ENCODE measurements at regions not wholly inside any gene's neighbourhood (a gene's known extent, or its start where the extent isn't known, plus 50 kb on each side); places are given as distances from the start of the nearest gene placed in this dataset.

DNA sequence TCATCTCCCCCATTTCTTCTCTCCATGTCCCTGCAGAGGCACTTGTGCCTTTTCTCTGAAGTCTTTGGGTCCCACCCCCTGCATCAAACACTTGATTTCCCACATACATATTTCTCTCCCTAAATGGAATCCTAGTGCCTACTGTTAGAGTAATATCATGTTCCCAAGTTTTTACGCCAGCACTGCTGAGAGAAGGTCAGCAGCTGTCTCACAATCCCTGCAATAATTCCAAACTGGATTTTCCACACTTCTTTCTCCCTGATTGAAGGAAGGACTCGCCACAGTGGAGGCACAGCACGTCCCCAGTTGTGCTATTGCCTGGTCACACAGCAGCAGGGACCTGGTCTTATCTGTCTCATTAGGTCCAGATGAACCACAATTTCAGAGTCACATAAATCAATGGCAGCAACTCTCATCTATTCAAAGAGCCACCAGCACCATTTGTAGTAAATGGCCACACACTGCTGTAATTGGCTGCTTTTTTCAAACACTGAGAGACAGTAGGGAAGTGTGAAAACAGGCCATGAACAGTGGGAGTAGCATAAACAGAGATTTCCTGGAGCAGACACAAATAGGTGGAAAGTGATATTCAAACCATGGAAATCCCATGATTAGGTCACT lies 605.5 kb downstream of the XPNPEP1 start:
- Histone ChIP-seq H4K8ac (ENCODE audit: extremely low read depth, insufficient read depth, low read length) (no peak overlapping the region), H4K91ac (replicated peaks; ENCODE audit: insufficient read length, low read length) (no peak overlapping the region), H3K56ac (replicated peaks; ENCODE audit: insufficient read length, low read depth, low read length) (no peak overlapping the region), H4K20me1 (replicated peaks in 1 of 2; ENCODE audit: control insufficient read depth in 1 of 2, insufficient read depth in 2 of 2, low read length in 2 of 2) (no peaks in the 10 kb centered on the region), H3K23ac (ENCODE audit: insufficient read length) (no peak overlapping the region), H3K4me2 (ENCODE audit: insufficient read depth in 1 of 2, low read depth in 2 of 2, low read length in 2 of 2) (no peak overlapping the region), H2BK12ac (ENCODE audit: low read depth, low read length) (no peak overlapping the region), H3K79me1 (ENCODE audit: low read depth, low read length) (no peaks in the 10 kb centered on the region), H2BK15ac (ENCODE audit: low read length) (no peak overlapping the region), H2BK120ac (replicated peaks; ENCODE audit: low read depth, low read length) (no peak overlapping the region), H3K9me3 (ENCODE audit: insufficient read depth in 2 of 2, low read depth in 1 of 2, low read length in 1 of 2) (no peaks in the 10 kb centered on the region; a peak in 1 of 4 replicates), H3K23me2 (ENCODE audit: low read depth, low read length) (no peaks in the 10 kb centered on the region), H3K79me2 (ENCODE audit: control insufficient read depth in 1 of 2, insufficient read depth in 2 of 2, low read length in 2 of 2) (no peaks in the 10 kb centered on the region), H3K18ac (ENCODE audit: extremely low read depth, low read length) (no peak overlapping the region), H3K9ac (replicated peaks in 1 of 4; ENCODE audit: extremely low read depth in 1 of 4, low read depth in 3 of 4, low read length in 3 of 4) (no peak overlapping the region), H4K5ac (ENCODE audit: insufficient read length, low read depth, low read length) (no peak overlapping the region), H3K4me1 (replicated peaks in 1 of 4; ENCODE audit: control insufficient read depth in 3 of 4, insufficient read depth in 4 of 4, low read length in 3 of 4) (no peaks in the 10 kb centered on the region), H2BK5ac (ENCODE audit: low read depth, low read length) (no peak overlapping the region), H3K27me3 (replicated peaks in 1 of 4; ENCODE audit: control insufficient read depth in 3 of 4, extremely low read depth in 1 of 4, insufficient read depth in 3 of 4, low read length in 3 of 4) (no peaks in the 10 kb centered on the region), H2AK5ac (ENCODE audit: low read depth, low read length) (no peak overlapping the region), H3K4ac (replicated peaks; ENCODE audit: insufficient read length, low read depth, low read length) (no peak overlapping the region), H2AFZ (ENCODE audit: low read length) (no peak overlapping the region), H2BK20ac (ENCODE audit: low read length) (no peak overlapping the region), H3K27ac (ENCODE audit: low read depth, low read length) (no peak overlapping the region), H3K4me3 (ENCODE audit: extremely low read depth in 1 of 4, insufficient read depth in 2 of 4, low read depth in 3 of 4, low read length in 4 of 4) (no peak overlapping the region), H3K36me3 (ENCODE audit: control insufficient read depth in 2 of 4, insufficient read depth in 4 of 4, low read length in 3 of 4) (no peaks in the 10 kb centered on the region), H3K14ac (ENCODE audit: insufficient read length) (no peak overlapping the region)
- CTCF ChIA-PET (ENCODE audit: partially characterized antibody), result no interaction called here
- WGBS, 2 experiments (ENCODE audit: extremely low coverage in 1 of 2, insufficient coverage in 1 of 2, insufficient read length in 1 of 2, insufficient replicate concordance in 2 of 2, low coverage in 1 of 2, low lambda C conversion rate in 2 of 2, missing lambda C conversion rate in 1 of 2), result 84% methylated on average over 3 of the region's 3 CpGs; no CpG with 5 or more reads in 1 of the 2 experiments
- FAIRE-seq (no peak), DNase-seq (ENCODE audit: low read depth in 1 of 2, low spot score in 2 of 2) (no peak)
- TF ChIP-seq RBBP5 (IDR thresholded peaks at IDR 0.05; ENCODE audit: borderline replicate concordance, low read depth, low read length), result no peak
- TF ChIP-seq SIN3A (conservative IDR thresholded peaks at IDR 0.05 in 1 of 2, IDR thresholded peaks at IDR 0.05 in 1 of 2; ENCODE audit: low read depth in 1 of 2, low read length in 2 of 2), result no peak
- POLR2A ChIA-PET (ENCODE audit: partially characterized antibody), result no interaction called here
